ENCODE measurements at regions not wholly inside any gene's neighbourhood (a gene's known extent, or its start where the extent isn't known, plus 50 kb on each side); places are given as distances from the start of the nearest gene placed in this dataset.
"Not testable (repeated sequence)": the region's sequence is repeated elsewhere in the genome, so short reads cannot be mapped to it uniquely, and the experiment has no call there.

- no peak overlapping the region for H3K4me2 ChIP-seq (ENCODE audit: low read depth, low read length)
- no peaks in the 10 kb centered on the region for H3K36me3 ChIP-seq (replicated peaks; ENCODE audit: insufficient read depth, low read length)
- H3K27me3 ChIP-seq (replicated peaks; ENCODE audit: insufficient read depth, low read length), result no peaks in the 10 kb centered on the region
- peak overlapping the region; percentile 34; the same call in 1 of the 2 replicates for H3K4me3 ChIP-seq (ENCODE audit: low read length)
- no peaks in the 10 kb centered on the region for H3K79me2 ChIP-seq (ENCODE audit: low read length)
- H3K9me3 ChIP-seq (replicated peaks; ENCODE audit: insufficient read depth, low read length), result no peaks in the 10 kb centered on the region
- no peak overlapping the region for H2AFZ ChIP-seq (ENCODE audit: low read length)
- no peaks in the 10 kb centered on the region for H4K20me1 ChIP-seq (ENCODE audit: insufficient read depth, low read length)
- no peak overlapping the region for H3K27ac ChIP-seq (ENCODE audit: low read length)
- H3K9me2 ChIP-seq (replicated peaks; ENCODE audit: insufficient read depth, low read length), result no peaks in the 10 kb centered on the region
- H3F3A ChIP-seq (ENCODE audit: insufficient read depth, low read length), result no peaks in the 10 kb centered on the region
- DNase-seq, result peak; percentile 45
- H3K9ac ChIP-seq (ENCODE audit: low read length), result no peak overlapping the region
- no peaks in the 10 kb centered on the region for H3K4me1 ChIP-seq (ENCODE audit: low read length)
- TF ChIP-seq CTCF (IDR thresholded peaks at IDR 0.05; ENCODE audit: low read length) (no peak), EZH2phosphoT487 (IDR thresholded peaks at IDR 0.05; ENCODE audit: low read length) (no peak), EZH2 (optimal IDR thresholded peaks at IDR 0.05; ENCODE audit: low read depth, low read length) (no peak)
Measured at GRCh38 chrX:65406532-65406931, 128.1 kb downstream of the LAS1L start.

- Histone ChIP-seq H3K4me2 (ENCODE audit: low read depth, low read length) (no peak overlapping the region), H3K27ac (ENCODE audit: low read length) (no peak overlapping the region), H3K4me3 (ENCODE audit: low read length) (no peak overlapping the region), H3F3A (ENCODE audit: insufficient read depth, low read length) (no peaks in the 10 kb centered on the region), H3K27me3 (replicated peaks; ENCODE audit: insufficient read depth, low read length) (no peaks in the 10 kb centered on the region), H3K9ac (ENCODE audit: low read length) (no peak overlapping the region), H3K9me2 (replicated peaks; ENCODE audit: insufficient read depth, low read length) (no peaks in the 10 kb centered on the region), H3K4me1 (ENCODE audit: low read length) (no peaks in the 10 kb centered on the region), H3K9me3 (replicated peaks; ENCODE audit: insufficient read depth, low read length) (no peaks in the 10 kb centered on the region), H3K36me3 (replicated peaks; ENCODE audit: insufficient read depth, low read length) (no peaks in the 10 kb centered on the region), H4K20me1 (ENCODE audit: insufficient read depth, low read length) (no peaks in the 10 kb centered on the region), H2AFZ (ENCODE audit: low read length) (no peak overlapping the region), H3K79me2 (ENCODE audit: low read length) (no peaks in the 10 kb centered on the region)
- TF ChIP-seq EZH2 (optimal IDR thresholded peaks at IDR 0.05; ENCODE audit: low read depth, low read length) (no peak), CTCF (IDR thresholded peaks at IDR 0.05; ENCODE audit: low read length) (no peak), EZH2phosphoT487 (IDR thresholded peaks at IDR 0.05; ENCODE audit: low read length) (no peak)
- DNase-seq, result no peak
Measured at GRCh38 chrX:65392284-65392683, 142.3 kb downstream of the LAS1L start.

GRCh38 chrX:65389120-65389519 lies 145.5 kb downstream of the LAS1L start:
- H3K4me3 ChIP-seq (ENCODE audit: low read length); DNase-seq; H3F3A ChIP-seq (ENCODE audit: insufficient read depth, low read length); H3K4me2 ChIP-seq (ENCODE audit: low read depth, low read length); H4K20me1 ChIP-seq (ENCODE audit: insufficient read depth, low read length); H3K79me2 ChIP-seq (ENCODE audit: low read length); H3K9me3 ChIP-seq (replicated peaks; ENCODE audit: insufficient read depth, low read length); H3K9me2 ChIP-seq (replicated peaks; ENCODE audit: insufficient read depth, low read length); H3K36me3 ChIP-seq (replicated peaks; ENCODE audit: insufficient read depth, low read length); H2AFZ ChIP-seq (ENCODE audit: low read length); H3K4me1 ChIP-seq (ENCODE audit: low read length); H3K27me3 ChIP-seq (replicated peaks; ENCODE audit: insufficient read depth, low read length); H3K9ac ChIP-seq (ENCODE audit: low read length); H3K27ac ChIP-seq (ENCODE audit: low read length): not testable (repeated sequence)

Measured in MM.1S (cell line).